Astrocyte (in vitro differentiated cells and primary cell): ENCODE measurements at regions not wholly inside any gene's neighbourhood (a gene's known extent, or its start where the extent isn't known, plus 50 kb on each side); places are given as distances from the start of the nearest gene placed in this dataset.

Experiments
- CTCF ChIP-seq: IDR thresholded peaks from 2 replicates; pipeline ENCODE4 v1.5.1; 2011; ENCODE audit warnings: low read depth, mild to moderate bottlenecking, inconsistent platforms, low read length, moderate library complexity; ENCODE audit not compliant: insufficient read depth
- EZH2 ChIP-seq: IDR thresholded peaks from 2 replicates; pipeline ENCODE4 v1.6.1; 2012; ENCODE audit warnings: mild to moderate bottlenecking, low read length, inconsistent platforms; ENCODE audit not compliant: insufficient read depth

- no peak for TF ChIP-seq CTCF
- no peak for TF ChIP-seq EZH2
These were observed 211.3 kb upstream of the NSMCE3 start for GRCh38 chr15:29480949-29481348.
